Upper lobe of left lung (tissue), 6 donors: ENCODE measurements at regions not wholly inside any gene's neighbourhood (a gene's known extent, or its start where the extent isn't known, plus 50 kb on each side); places are given as distances from the start of the nearest gene placed in this dataset.

Experiments used
- ATAC-seq, 2 donors: fragments of 200-7000 bp; cut with Tn5 transposase; one replicate each; pipeline ENCODE4 v1.9.1; 2022; ENCODE audit warnings: mild to moderate bottlenecking in 2 of 2, moderate library complexity in 2 of 2; ENCODE audit not compliant: low FRiP score in 2 of 2
- DNase-seq, 2 donors: peaks; one replicate each; pipeline ENCODE4 v3.0.0-alpha.2; 2019 to 2020
- H3K27ac ChIP-seq, 4 donors: fragments of 200-600 bp; sonication (generic); one replicate each; pipeline ENCODE4 v1.5.1; 2016 to 2019
- H3K27me3 ChIP-seq, 4 donors: fragments of 200-600 bp; sonication (generic); one replicate each; pipeline ENCODE4 v1.5.1; 2017 to 2019
- H3K36me3 ChIP-seq, 4 donors: fragments of 200-600 bp; sonication (generic); one replicate each; pipeline ENCODE4 v1.5.1; 2016 to 2019
- H3K4me1 ChIP-seq, 4 donors: fragments of 200-600 bp; sonication (generic); one replicate each; pipeline ENCODE4 v1.5.1; 2018 to 2019
- H3K4me3 ChIP-seq, 4 donors: fragments of 200-600 bp; sonication (generic); one replicate each; pipeline ENCODE4 v1.5.1; 2017 to 2019; ENCODE audit warnings: mild to moderate bottlenecking in 2 of 4, moderate library complexity in 1 of 4
- H3K9me3 ChIP-seq, 4 donors: fragments of 200-600 bp; sonication (generic); one replicate each; pipeline ENCODE4 v1.5.1; 2018 to 2019
- EP300 ChIP-seq, 4 donors: sonication (generic); formaldehyde crosslinking; IDR thresholded peaks; one replicate each; pipeline ENCODE4 v1.5.1; 2017; ENCODE audit warnings: antibody characterized with exemption in 4 of 4, control low read depth in 2 of 4
- POLR2A ChIP-seq, 4 donors: fragments of 450-650 bp; IDR thresholded peaks; one replicate each; pipeline ENCODE4 v1.5.1; 2016 to 2017; ENCODE audit warnings: antibody characterized with exemption in 4 of 4, mild to moderate bottlenecking in 2 of 4
- POLR2AphosphoS5 ChIP-seq, 2 donors: sonication (generic); formaldehyde crosslinking; IDR thresholded peaks; one replicate each; pipeline ENCODE4 v1.5.1; 2017; ENCODE audit warnings: antibody characterized with exemption in 2 of 2
- WGBS, 2 donors: methylation state at CpG; one replicate each; pipeline ENCODE4 v1.1.5; 2017 to 2018; 5-methylcytosine and 5-hydroxymethylcytosine counted together
- TF ChIP-seq, protein P1 (sequence below), 6 experiments: fragments of 450-650 bp in 4 of 6; fragments of 200-600 bp in 2 of 6; sonication (generic) in 2 of 6; IDR thresholded peaks; one replicate each; pipeline ENCODE4 v1.5.1; 2016 to 2019; ENCODE audit warnings: antibody characterized with exemption in 6 of 6
- donor health status: DM: no; HTN: no; CAD: no; lungs with moderate emphysema.
- donor health status: DM: no; HTN: yes; CAD: no; lungs with severe emphysema.

DNA sequence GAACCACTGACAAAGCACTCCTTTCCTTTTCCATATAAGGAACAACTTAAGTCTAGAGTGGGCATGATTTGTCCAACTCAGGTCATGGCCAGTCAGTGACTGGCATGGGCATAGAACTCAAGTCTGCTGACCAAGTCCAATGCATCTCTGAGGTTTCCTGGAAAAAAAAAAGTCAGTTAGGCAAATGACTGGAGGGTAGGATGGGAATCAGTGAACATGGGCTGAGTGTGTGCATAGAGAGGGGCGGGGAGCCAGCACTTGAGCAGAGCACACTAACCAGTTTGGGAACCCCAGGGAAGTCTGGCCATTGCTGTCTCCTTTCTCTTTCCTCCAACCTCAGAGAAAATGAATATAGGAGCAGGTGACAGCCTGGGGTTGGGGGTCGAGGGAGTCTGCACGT is 53.6 kb upstream of the FMOD start:
- ATAC-seq, result no peak
- H3K9me3 ChIP-seq, result no peaks in the 10 kb centered on the region
- no peak for TF ChIP-seq POLR2AphosphoS5 (IDR thresholded peaks at IDR 0.05)
- no peak for TF ChIP-seq EP300 (IDR thresholded peaks at IDR 0.05)
- no peak for TF ChIP-seq POLR2A (IDR thresholded peaks at IDR 0.05)
- TF ChIP-seq, protein P1, sequence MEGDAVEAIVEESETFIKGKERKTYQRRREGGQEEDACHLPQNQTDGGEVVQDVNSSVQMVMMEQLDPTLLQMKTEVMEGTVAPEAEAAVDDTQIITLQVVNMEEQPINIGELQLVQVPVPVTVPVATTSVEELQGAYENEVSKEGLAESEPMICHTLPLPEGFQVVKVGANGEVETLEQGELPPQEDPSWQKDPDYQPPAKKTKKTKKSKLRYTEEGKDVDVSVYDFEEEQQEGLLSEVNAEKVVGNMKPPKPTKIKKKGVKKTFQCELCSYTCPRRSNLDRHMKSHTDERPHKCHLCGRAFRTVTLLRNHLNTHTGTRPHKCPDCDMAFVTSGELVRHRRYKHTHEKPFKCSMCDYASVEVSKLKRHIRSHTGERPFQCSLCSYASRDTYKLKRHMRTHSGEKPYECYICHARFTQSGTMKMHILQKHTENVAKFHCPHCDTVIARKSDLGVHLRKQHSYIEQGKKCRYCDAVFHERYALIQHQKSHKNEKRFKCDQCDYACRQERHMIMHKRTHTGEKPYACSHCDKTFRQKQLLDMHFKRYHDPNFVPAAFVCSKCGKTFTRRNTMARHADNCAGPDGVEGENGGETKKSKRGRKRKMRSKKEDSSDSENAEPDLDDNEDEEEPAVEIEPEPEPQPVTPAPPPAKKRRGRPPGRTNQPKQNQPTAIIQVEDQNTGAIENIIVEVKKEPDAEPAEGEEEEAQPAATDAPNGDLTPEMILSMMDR (IDR thresholded peaks at IDR 0.05), result no peak
- no peak for DNase-seq
- peak overlapping the region in 3 of 4 donors; percentile 18 to 74 (median 56) for H3K27ac ChIP-seq
- 72 to 89% methylated on average over 3 of the region's 3 CpGs for WGBS, 2 donors
- H3K27me3 ChIP-seq, result no peaks in the 10 kb centered on the region
- H3K4me3 ChIP-seq, result no peak overlapping the region
- H3K36me3 ChIP-seq, result no peaks in the 10 kb centered on the region
- H3K4me1 ChIP-seq, result peaks cover 9 to 24% (median 19%) of the 10 kb centered on the region in 4 donors

- no peaks in the 10 kb centered on the region for H3K36me3 ChIP-seq
- no peaks in the 10 kb centered on the region for H3K9me3 ChIP-seq
- 65 to 85% methylated on average over 5 of the region's 5 CpGs for WGBS, 2 donors
- H3K27me3 ChIP-seq, result no peaks in the 10 kb centered on the region
- H3K27ac ChIP-seq, result peak overlapping the region; percentile 18 to 74 (median 44)
- no peak overlapping the region for H3K4me3 ChIP-seq
- no peak for ATAC-seq
- H3K4me1 ChIP-seq, result peaks cover 9 to 27% (median 24%) of the 10 kb centered on the region in 4 donors
- DNase-seq, result no peak
- TF ChIP-seq EP300 (IDR thresholded peaks at IDR 0.05), result no peak
- TF ChIP-seq, protein P1 (IDR thresholded peaks at IDR 0.05), result no peak
- no peak for TF ChIP-seq POLR2A (IDR thresholded peaks at IDR 0.05)
- no peak for TF ChIP-seq POLR2AphosphoS5 (IDR thresholded peaks at IDR 0.05)
Observed at GRCh38 chr1:203405703-203406438, 54.9 kb upstream of the FMOD start.

DNA sequence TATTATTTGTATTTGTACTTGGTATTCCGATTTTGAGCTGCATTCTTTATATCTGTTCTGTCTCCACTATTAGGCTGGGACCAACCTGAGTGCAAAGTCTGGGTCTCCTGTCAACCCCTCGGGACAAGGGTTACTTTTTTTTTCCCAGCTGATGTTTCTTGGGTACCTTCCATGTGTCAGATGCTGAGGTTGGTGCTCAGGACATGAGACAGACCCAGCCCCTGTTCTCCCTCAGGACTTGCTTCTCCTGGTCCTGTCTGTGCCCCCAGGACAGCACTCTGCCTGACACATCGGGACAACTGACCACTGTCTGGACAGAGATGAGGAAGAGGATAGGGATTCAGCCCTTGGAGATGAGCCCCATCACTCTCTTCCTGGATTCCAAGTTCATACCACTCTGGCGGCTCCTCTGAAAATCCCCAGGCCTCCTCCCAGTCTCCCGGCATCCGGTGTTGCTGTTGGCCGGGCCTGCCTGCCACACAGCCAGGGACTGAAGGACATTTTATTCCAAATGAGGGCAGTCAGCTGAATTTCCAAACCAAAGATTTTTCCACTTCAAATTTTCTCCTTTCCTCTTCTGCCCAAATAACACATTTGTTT is 55.6 kb upstream of the FMOD start:
- peaks cover 9 to 27% (median 22%) of the 10 kb centered on the region in 4 donors for H3K4me1 ChIP-seq
- no peaks in the 10 kb centered on the region for H3K27me3 ChIP-seq
- DNase-seq, result peak in 1 of 2 donors; percentile 46
- H3K4me3 ChIP-seq, result no peak overlapping the region
- 66 to 67% methylated on average over 7 of the region's 7 CpGs for WGBS, 2 donors
- ATAC-seq, result peak; percentile 11 to 68
- peak overlapping the region; percentile 44 to 74 (median 62) for H3K27ac ChIP-seq
- no peaks in the 10 kb centered on the region for H3K9me3 ChIP-seq
- TF ChIP-seq POLR2AphosphoS5 (IDR thresholded peaks at IDR 0.05) (no peak), POLR2A (IDR thresholded peaks at IDR 0.05) (no peak), EP300 (IDR thresholded peaks at IDR 0.05) (no peak)
- TF ChIP-seq, protein P1 (IDR thresholded peaks at IDR 0.05), result no peak
- H3K36me3 ChIP-seq, result no peaks in the 10 kb centered on the region

- DNase-seq, result no peak
- peaks cover 9 to 27% (median 17%) of the 10 kb centered on the region in 4 donors for H3K4me1 ChIP-seq
- H3K4me3 ChIP-seq, result no peak overlapping the region
- no peak for ATAC-seq
- no peaks in the 10 kb centered on the region for H3K36me3 ChIP-seq
- 87 to 95% methylated on average over 1 of the region's 1 CpG for WGBS, 2 donors
- H3K27ac ChIP-seq, result peak overlapping the region in 3 of 4 donors; percentile 54 to 74 (median 69)
- no peaks in the 10 kb centered on the region for H3K27me3 ChIP-seq
- TF ChIP-seq, protein P1 (IDR thresholded peaks at IDR 0.05), result no peak
- H3K9me3 ChIP-seq, result no peaks in the 10 kb centered on the region
Observed at GRCh38 chr1:203407296-203407695, 56.4 kb upstream of the FMOD start.
